MM.1S (cell line): ENCODE measurements at regions not wholly inside any gene's neighbourhood (a gene's known extent, or its start where the extent isn't known, plus 50 kb on each side); places are given as distances from the start of the nearest gene placed in this dataset.

Experiments used
- DNase-seq: peaks from one replicate; pipeline ENCODE4 v3.0.0-alpha.2; 2015
- H2AFZ ChIP-seq: fragments of 300-600 bp; sonication (generic); 2 replicates; pipeline ENCODE4 v1.6.0; 2016; ENCODE audit warnings: antibody characterized with exemption, low read length
- H3F3A ChIP-seq: fragments of 300-600 bp; sonication (generic); 2 replicates; pipeline ENCODE4 v1.6.1; 2016; ENCODE audit warnings: mild to moderate bottlenecking, antibody characterized with exemption, low read length, moderate library complexity, mixed read lengths; ENCODE audit not compliant: insufficient read depth
- H3K27ac ChIP-seq: fragments of 300-600 bp; sonication (generic); 2 replicates; pipeline ENCODE4 v1.5.1; 2016; ENCODE audit warnings: mild to moderate bottlenecking, low read length
- H3K27me3 ChIP-seq: fragments of 300-600 bp; sonication (generic); replicated peaks from 2 replicates; pipeline ENCODE4 v1.6.0; 2016; ENCODE audit warnings: low read length; ENCODE audit not compliant: insufficient read depth
- H3K36me3 ChIP-seq: fragments of 300-600 bp; sonication (generic); replicated peaks from 2 replicates; pipeline ENCODE4 v1.6.1; 2016; ENCODE audit warnings: mild to moderate bottlenecking, low read length, mixed read lengths; ENCODE audit not compliant: insufficient read depth
- H3K4me1 ChIP-seq: fragments of 300-600 bp; sonication (generic); 2 replicates; pipeline ENCODE4 v1.6.1; 2016; ENCODE audit warnings: low read length, mixed read lengths
- H3K4me2 ChIP-seq: fragments of 300-600 bp; sonication (generic); 2 replicates; pipeline ENCODE4 v1.6.0; 2016; ENCODE audit warnings: low read depth, low read length
- H3K4me3 ChIP-seq: fragments of 300-600 bp; sonication (generic); 2 replicates; pipeline ENCODE4 v1.5.1; 2016; ENCODE audit warnings: low read length, mixed read lengths
- H3K79me2 ChIP-seq: fragments of 300-600 bp; sonication (generic); 2 replicates; pipeline ENCODE4 v1.6.1; 2016; ENCODE audit warnings: mixed run types, low read length, mixed read lengths
- H3K9ac ChIP-seq: fragments of 300-600 bp; sonication (generic); 2 replicates; pipeline ENCODE4 v1.6.1; 2016; ENCODE audit warnings: low read length, mixed read lengths
- H3K9me2 ChIP-seq: fragments of 300-600 bp; sonication (generic); replicated peaks from 2 replicates; pipeline ENCODE4 v1.6.1; 2016; ENCODE audit warnings: mild to moderate bottlenecking, low read length, mixed read lengths; ENCODE audit not compliant: insufficient read depth
- H3K9me3 ChIP-seq: fragments of 300-600 bp; sonication (generic); replicated peaks from 2 replicates; pipeline ENCODE4 v1.6.1; 2016; ENCODE audit warnings: mild to moderate bottlenecking, low read length, mixed read lengths; ENCODE audit not compliant: insufficient read depth
- H4K20me1 ChIP-seq: fragments of 300-600 bp; sonication (generic); 2 replicates; pipeline ENCODE4 v1.6.1; 2016; ENCODE audit warnings: mild to moderate bottlenecking, low read length, moderate library complexity, mixed read lengths; ENCODE audit not compliant: insufficient read depth
- EZH2 ChIP-seq: fragments of 300-600 bp; sonication (generic); optimal IDR thresholded peaks from 2 replicates; pipeline ENCODE3; 2017; ENCODE audit warnings: low read depth, mild to moderate bottlenecking, antibody characterized with exemption, low read length, mixed read lengths
- EZH2phosphoT487 ChIP-seq: fragments of 300-600 bp; sonication (generic); IDR thresholded peaks from 2 replicates; pipeline ENCODE4 v1.6.1; 2018; ENCODE audit warnings: antibody characterized with exemption, low read length
- TF ChIP-seq, protein P1 (sequence below): fragments of 300-600 bp; sonication (generic); IDR thresholded peaks from 2 replicates; pipeline ENCODE4 v1.5.1; 2016; ENCODE audit warnings: antibody characterized with exemption, low read length, mixed read lengths

DNA sequence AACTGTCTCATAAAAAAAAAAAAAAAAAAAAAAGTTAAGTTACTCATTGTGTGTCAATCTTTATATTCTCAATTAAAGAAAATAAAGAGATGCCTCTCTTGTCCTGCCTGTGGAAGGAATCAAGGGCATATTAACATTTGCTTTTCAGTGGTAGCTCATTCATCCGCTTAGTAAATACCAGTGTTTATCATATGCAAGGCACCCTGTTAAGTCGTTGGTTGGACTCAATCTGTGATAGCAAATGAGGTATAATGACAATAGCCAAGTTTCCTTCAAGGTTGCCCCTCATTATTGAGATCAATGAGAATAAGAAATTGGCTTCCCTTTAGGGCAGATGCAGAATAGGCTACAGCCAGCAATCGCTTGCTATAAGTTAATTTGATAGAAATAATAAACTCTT, 812.7 kb upstream of the COBL start:
- no peaks in the 10 kb centered on the region for H3K9me2 ChIP-seq
- no peaks in the 10 kb centered on the region for H3K4me1 ChIP-seq
- no peaks in the 10 kb centered on the region for H4K20me1 ChIP-seq
- no peaks in the 10 kb centered on the region for H3K9me3 ChIP-seq
- DNase-seq = no peak
- no peak overlapping the region for H3K4me3 ChIP-seq
- no peaks in the 10 kb centered on the region for H3K79me2 ChIP-seq
- H3K9ac ChIP-seq = no peak overlapping the region
- TF ChIP-seq EZH2 = no peak
- TF ChIP-seq, protein P1, sequence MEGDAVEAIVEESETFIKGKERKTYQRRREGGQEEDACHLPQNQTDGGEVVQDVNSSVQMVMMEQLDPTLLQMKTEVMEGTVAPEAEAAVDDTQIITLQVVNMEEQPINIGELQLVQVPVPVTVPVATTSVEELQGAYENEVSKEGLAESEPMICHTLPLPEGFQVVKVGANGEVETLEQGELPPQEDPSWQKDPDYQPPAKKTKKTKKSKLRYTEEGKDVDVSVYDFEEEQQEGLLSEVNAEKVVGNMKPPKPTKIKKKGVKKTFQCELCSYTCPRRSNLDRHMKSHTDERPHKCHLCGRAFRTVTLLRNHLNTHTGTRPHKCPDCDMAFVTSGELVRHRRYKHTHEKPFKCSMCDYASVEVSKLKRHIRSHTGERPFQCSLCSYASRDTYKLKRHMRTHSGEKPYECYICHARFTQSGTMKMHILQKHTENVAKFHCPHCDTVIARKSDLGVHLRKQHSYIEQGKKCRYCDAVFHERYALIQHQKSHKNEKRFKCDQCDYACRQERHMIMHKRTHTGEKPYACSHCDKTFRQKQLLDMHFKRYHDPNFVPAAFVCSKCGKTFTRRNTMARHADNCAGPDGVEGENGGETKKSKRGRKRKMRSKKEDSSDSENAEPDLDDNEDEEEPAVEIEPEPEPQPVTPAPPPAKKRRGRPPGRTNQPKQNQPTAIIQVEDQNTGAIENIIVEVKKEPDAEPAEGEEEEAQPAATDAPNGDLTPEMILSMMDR = no peak
- TF ChIP-seq EZH2phosphoT487 = no peak
- no peaks in the 10 kb centered on the region for H3F3A ChIP-seq
- no peak overlapping the region for H3K27ac ChIP-seq
- H3K4me2 ChIP-seq = no peak overlapping the region
- no peaks in the 10 kb centered on the region for H3K27me3 ChIP-seq
- no peaks in the 10 kb centered on the region for H3K36me3 ChIP-seq
- no peak overlapping the region for H2AFZ ChIP-seq

DNA sequence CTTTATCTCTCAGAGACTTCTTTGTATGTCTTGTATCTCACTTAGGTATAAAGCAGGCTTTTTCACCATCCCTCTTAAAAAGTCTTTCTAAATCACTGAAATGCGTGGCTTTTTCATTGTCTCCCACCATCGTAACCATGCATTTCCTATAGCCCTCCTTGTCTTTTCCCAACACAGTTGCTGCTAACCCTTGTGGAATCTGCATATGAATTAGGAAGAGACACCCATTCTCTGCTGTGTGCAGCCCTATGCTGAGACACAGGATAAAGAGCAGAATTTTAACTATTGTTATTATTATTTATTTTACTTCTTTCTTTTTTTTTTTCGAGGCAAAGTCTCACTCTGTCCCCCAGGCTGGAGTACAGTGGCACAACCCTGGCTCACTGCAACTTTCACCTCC, 804.3 kb upstream of the COBL start:
- Histone ChIP-seq H3K36me3 (no peaks in the 10 kb centered on the region), H3F3A (no peaks in the 10 kb centered on the region), H3K27me3 (no peaks in the 10 kb centered on the region), H3K9me2 (no peaks in the 10 kb centered on the region), H3K9ac (no peak overlapping the region), H4K20me1 (no peaks in the 10 kb centered on the region), H3K79me2 (no peaks in the 10 kb centered on the region), H3K27ac (no peak overlapping the region), H3K4me3 (no peak overlapping the region), H2AFZ (no peak overlapping the region), H3K4me1 (no peaks in the 10 kb centered on the region), H3K9me3 (no peaks in the 10 kb centered on the region), H3K4me2 (no peak overlapping the region)
- TF ChIP-seq, protein P1 = no peak
- TF ChIP-seq EZH2 (no peak), EZH2phosphoT487 (no peak)
- no peak for DNase-seq

DNA sequence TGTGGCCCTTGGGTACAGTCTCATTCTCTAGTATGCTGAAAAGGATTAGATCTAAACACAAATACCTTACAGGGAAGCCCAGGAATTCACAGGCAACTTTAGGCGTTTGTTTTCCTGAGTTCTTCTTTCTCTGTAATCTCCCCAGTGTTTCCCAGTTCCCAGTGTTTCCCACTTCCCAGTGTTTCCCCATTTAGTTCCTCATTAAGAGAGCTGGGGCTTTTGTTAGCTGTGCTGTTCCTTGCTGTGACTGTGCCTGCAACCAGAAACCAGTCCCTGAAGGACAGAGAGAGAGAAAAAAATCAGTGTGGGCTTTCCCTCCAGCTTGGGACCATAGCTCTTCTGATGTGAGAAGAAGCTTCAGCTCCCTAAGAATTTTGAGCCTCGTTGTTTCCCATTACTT, 802.9 kb upstream of the COBL start:
- H3K4me2 ChIP-seq = no peak overlapping the region
- TF ChIP-seq, protein P1 = no peak
- TF ChIP-seq EZH2phosphoT487 = no peak
- no peak for TF ChIP-seq EZH2

More for the DNA sequence above, 802.9 kb upstream of the COBL start:
- Histone ChIP-seq H3K9me2 (no peaks in the 10 kb centered on the region), H4K20me1 (no peaks in the 10 kb centered on the region), H3K36me3 (no peaks in the 10 kb centered on the region), H3F3A (no peaks in the 10 kb centered on the region), H3K4me3 (no peak overlapping the region), H2AFZ (no peak overlapping the region), H3K27ac (no peak overlapping the region), H3K79me2 (no peaks in the 10 kb centered on the region), H3K9me3 (no peaks in the 10 kb centered on the region), H3K27me3 (no peaks in the 10 kb centered on the region), H3K4me1 (no peaks in the 10 kb centered on the region), H3K9ac (no peak overlapping the region)
- DNase-seq = no peak
